GM23338 (cell line): ENCODE measurements at regions not wholly inside any gene's neighbourhood (a gene's known extent, or its start where the extent isn't known, plus 50 kb on each side); places are given as distances from the start of the nearest gene placed in this dataset.

ENCODE experiments used
- ATAC-seq: fragments of 200-7000 bp; cut with Tn5 transposase; 3 replicates; pipeline ENCODE4 v1.9.1; 2020
- DNase-seq: peaks from one replicate; pipeline ENCODE4 v3.0.0-alpha.2; 2015; ENCODE audit warnings: low spot score
- H2AFZ ChIP-seq: fragments of 200-600 bp; sonication (generic); 2 replicates; pipeline ENCODE4 v1.8.0; 2016; ENCODE audit warnings: antibody characterized with exemption, mild to moderate bottlenecking, moderate library complexity
- H3F3A ChIP-seq: fragments of 200-600 bp; sonication (generic); replicated peaks from 2 replicates; pipeline ENCODE4 v1.8.0; 2017; ENCODE audit warnings: antibody characterized with exemption, mixed run types, low read depth
- H3K27ac ChIP-seq: fragments of 200-600 bp; sonication (generic); 2 replicates; pipeline ENCODE4 v1.6.1; 2016; ENCODE audit warnings: low read depth
- H3K27me3 ChIP-seq: fragments of 200-600 bp; sonication (generic); 2 replicates; pipeline ENCODE4 v1.8.0; 2016; ENCODE audit warnings: mild to moderate bottlenecking, mixed run types, moderate library complexity; ENCODE audit not compliant: insufficient read depth
- H3K36me3 ChIP-seq: fragments of 200-600 bp; sonication (generic); 2 replicates; pipeline ENCODE4 v1.8.0; 2016; ENCODE audit warnings: mild to moderate bottlenecking; ENCODE audit not compliant: insufficient read depth
- H3K4me1 ChIP-seq: fragments of 200-600 bp; sonication (generic); 2 replicates; pipeline ENCODE4 v1.8.0; 2016; ENCODE audit warnings: mild to moderate bottlenecking, moderate library complexity; ENCODE audit not compliant: insufficient read depth
- H3K4me2 ChIP-seq: fragments of 200-600 bp; sonication (generic); 2 replicates; pipeline ENCODE4 v1.7.1; 2017; ENCODE audit warnings: mixed run types
- H3K4me3 ChIP-seq: fragments of 200-600 bp; sonication (generic); 2 replicates; pipeline ENCODE4 v1.6.1; 2016; ENCODE audit warnings: mixed run types
- H3K79me2 ChIP-seq: fragments of 200-600 bp; sonication (generic); replicated peaks from 2 replicates; pipeline ENCODE4 v1.8.0; 2017; ENCODE audit warnings: mild to moderate bottlenecking; ENCODE audit not compliant: insufficient read depth
- H3K9me2 ChIP-seq: fragments of 200-600 bp; sonication (generic); 2 replicates; pipeline ENCODE4 v1.8.0; 2017; ENCODE audit not compliant: insufficient read depth
- H4K20me1 ChIP-seq: fragments of 200-600 bp; sonication (generic); replicated peaks from 2 replicates; pipeline ENCODE4 v1.8.0; 2017; ENCODE audit warnings: mild to moderate bottlenecking; ENCODE audit not compliant: insufficient read depth
- H3K27ac Mint-ChIP-seq: 2 replicates; pipeline ENCODE4 v1.8.0; 2020; ENCODE audit warnings: inconsistent platforms, mild to moderate bottlenecking, moderate library complexity, mixed read lengths
- H3K27me3 Mint-ChIP-seq: 3 replicates; pipeline ENCODE4 v1.8.0; 2022; ENCODE audit warnings: low read depth, mild to moderate bottlenecking, moderate library complexity, mixed read lengths, inconsistent platforms; ENCODE audit not compliant: insufficient read depth, poor library complexity
- H3K36me3 Mint-ChIP-seq: 3 replicates; pipeline ENCODE4 v1.8.0; 2021; ENCODE audit warnings: low read depth, mild to moderate bottlenecking, inconsistent platforms, moderate library complexity, mixed read lengths
- H3K4me1 Mint-ChIP-seq: 3 replicates; pipeline ENCODE4 v1.8.0; 2020; ENCODE audit warnings: mild to moderate bottlenecking, inconsistent platforms, mixed read lengths
- H3K4me3 Mint-ChIP-seq: 3 replicates; pipeline ENCODE4 v1.8.0; 2021; ENCODE audit warnings: moderate library complexity, mild to moderate bottlenecking, inconsistent platforms, mixed read lengths
- H3K9me3 Mint-ChIP-seq: 3 replicates; pipeline ENCODE4 v1.8.0; 2020; ENCODE audit warnings: moderate library complexity, mild to moderate bottlenecking, inconsistent platforms, mixed read lengths
- CTCF ChIP-seq, 2 experiments: fragments of 200-600 bp in 1 of 2; sonication (generic) in 1 of 2; conservative IDR thresholded peaks; 2 replicates each; pipeline versions ENCODE4 v1.5.1 to v1.6.1; 2016 to 2017; ENCODE audit warnings: antibody characterized with exemption in 2 of 2, low read depth in 2 of 2, mild to moderate bottlenecking in 2 of 2, moderate library complexity in 1 of 2
- NANOG ChIP-seq: IDR thresholded peaks from 2 replicates; pipeline ENCODE4 v1.6.1; 2016; ENCODE audit warnings: antibody characterized with exemption, borderline replicate concordance
- STAT1 ChIP-seq: IDR thresholded peaks from one replicate; pipeline ENCODE4 v1.6.1; 2016; ENCODE audit warnings: antibody characterized with exemption; ENCODE audit not compliant: unreplicated experiment
- ZNF462 ChIP-seq: fragments of 250-450 bp; sonication (Bioruptor Pico); IDR thresholded peaks from 2 replicates; pipeline ENCODE4 v1.5.0; 2020; ENCODE audit warnings: mild to moderate bottlenecking, moderate library complexity

GRCh38 chr10:15440204-15440711, 69.2 kb upstream of the FAM171A1 start (continued):
- TF ChIP-seq ZNF462 (no peak), STAT1 (no peak)

- H3K9me3 Mint-ChIP-seq, result no peaks in the 10 kb centered on the region
- Histone ChIP-seq H3K27me3 (peaks cover 7% of the 10 kb centered on the region), H2AFZ (peak overlapping the region; percentile 92), H3K79me2 (no peaks in the 10 kb centered on the region), H3K27ac (no peak overlapping the region), H3K4me3 (no peak overlapping the region), H3K36me3 (no peaks in the 10 kb centered on the region), H3K4me2 (no peak overlapping the region), H3F3A (no peaks in the 10 kb centered on the region), H4K20me1 (no peaks in the 10 kb centered on the region), H3K9me2 (no peaks in the 10 kb centered on the region), H3K4me1 (no peaks in the 10 kb centered on the region; the same call in 1 of the 2 replicates)
- no peak overlapping the region for H3K4me3 Mint-ChIP-seq
- peaks cover 12% of the 10 kb centered on the region; the same call in 2 of the 3 replicates for H3K4me1 Mint-ChIP-seq
- H3K36me3 Mint-ChIP-seq, result no peaks in the 10 kb centered on the region
- H3K27me3 Mint-ChIP-seq, result peaks cover 1% of the 10 kb centered on the region
- peak; percentile 84 for ATAC-seq
- no peak overlapping the region for H3K27ac Mint-ChIP-seq
- TF ChIP-seq CTCF (conservative IDR thresholded peaks at IDR 0.05; ENCODE audit: low read depth in 2 of 2), result peak in 1 of 2 experiments; percentile 26; a peak in 3 of 4 replicates
- TF ChIP-seq NANOG, result no peak
- peak; percentile 65 for DNase-seq
These were observed 68.3 kb upstream of the FAM171A1 start for GRCh38 chr10:15439341-15439842.
